ENCODE measurements at regions not wholly inside any gene's neighbourhood (a gene's known extent, or its start where the extent isn't known, plus 50 kb on each side); places are given as distances from the start of the nearest gene placed in this dataset.
"Not testable (repeated sequence)": the region's sequence is repeated elsewhere in the genome, so short reads cannot be mapped to it uniquely, and the experiment has no call there.

DNA sequence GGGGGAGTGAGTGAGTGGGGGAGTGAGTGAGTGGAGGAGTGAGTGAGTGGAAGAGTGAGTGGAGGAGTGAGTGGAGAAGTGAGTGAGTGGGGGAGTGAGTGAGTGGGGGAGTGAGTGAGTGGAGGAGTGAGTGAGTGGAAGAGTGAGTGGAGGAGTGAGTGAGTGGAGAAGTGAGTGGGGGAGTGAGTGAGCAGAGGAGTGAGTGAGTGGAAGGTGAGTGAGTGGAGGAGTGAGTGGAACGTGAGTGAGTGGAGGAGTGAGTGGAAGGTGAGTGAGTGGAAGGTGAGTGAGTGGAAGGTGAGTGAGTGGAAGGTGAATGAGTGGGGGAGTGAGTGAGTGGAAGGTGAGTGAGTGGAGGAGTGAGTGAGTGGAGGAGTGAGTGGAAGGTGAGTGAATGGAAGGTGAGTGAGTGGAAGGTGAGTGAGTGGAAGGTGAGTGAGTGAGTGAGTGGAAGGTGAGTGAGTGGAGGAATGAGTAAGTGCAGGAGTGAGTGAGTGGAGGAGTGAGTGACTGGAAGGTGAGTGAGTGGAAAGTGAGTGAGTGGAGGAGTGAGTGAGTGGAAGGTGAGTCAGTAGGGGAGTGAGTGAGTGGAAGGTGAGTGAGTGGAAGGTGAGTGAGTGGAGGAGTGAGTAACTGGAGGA lies 62.4 kb upstream of the GZMB start:
- not testable (repeated sequence) for TF ChIP-seq EZH2 (IDR thresholded peaks at IDR 0.05; ENCODE audit: insufficient read depth, poor library complexity, severe bottlenecking); EZH2phosphoT487 (IDR thresholded peaks at IDR 0.05; ENCODE audit: insufficient read depth, low read depth)

Measured in GM23248 (cell line).